ENCODE measurements at regions not wholly inside any gene's neighbourhood (a gene's known extent, or its start where the extent isn't known, plus 50 kb on each side); places are given as distances from the start of the nearest gene placed in this dataset.

DNA sequence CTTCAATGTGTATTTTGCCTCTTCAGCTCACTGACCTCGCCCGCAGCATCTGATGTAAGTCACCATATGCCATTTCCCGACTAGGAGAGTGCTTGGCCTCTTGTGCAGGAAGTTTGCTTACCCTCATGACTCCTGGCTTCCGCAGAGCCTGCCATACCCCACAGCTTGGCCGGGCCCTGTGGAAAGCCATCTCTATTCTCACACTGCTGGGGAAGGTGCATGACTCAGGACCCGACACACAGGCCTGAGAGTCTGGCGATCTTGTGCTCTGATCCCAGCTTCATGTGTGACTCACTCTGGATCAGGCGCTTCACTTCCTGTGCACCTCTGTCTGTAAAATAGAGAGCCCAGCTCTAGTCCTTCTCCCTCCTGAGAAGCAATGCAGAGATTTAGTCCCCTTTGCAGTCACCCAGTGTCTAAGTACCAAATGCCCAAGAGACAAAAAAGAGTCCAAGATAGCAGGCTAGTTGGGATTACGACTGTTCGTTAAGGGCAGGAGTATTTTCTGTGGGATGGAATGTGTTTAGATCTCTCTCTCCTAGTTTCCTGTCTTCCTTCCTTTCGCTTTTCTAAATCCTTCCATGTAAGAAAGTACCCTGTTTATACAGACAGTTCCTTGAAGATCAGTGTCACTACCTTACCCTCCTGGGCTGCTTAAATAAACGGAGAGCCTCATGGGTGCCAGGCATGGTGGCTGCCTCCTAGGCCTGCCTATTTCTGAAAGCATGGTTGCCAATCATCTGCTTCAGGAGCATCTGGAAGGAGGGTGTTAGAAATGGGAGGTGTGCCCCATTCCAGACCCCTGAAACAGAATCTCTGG, 62.8 kb upstream of the KIF26B start:
- TF ChIP-seq, protein P1, sequence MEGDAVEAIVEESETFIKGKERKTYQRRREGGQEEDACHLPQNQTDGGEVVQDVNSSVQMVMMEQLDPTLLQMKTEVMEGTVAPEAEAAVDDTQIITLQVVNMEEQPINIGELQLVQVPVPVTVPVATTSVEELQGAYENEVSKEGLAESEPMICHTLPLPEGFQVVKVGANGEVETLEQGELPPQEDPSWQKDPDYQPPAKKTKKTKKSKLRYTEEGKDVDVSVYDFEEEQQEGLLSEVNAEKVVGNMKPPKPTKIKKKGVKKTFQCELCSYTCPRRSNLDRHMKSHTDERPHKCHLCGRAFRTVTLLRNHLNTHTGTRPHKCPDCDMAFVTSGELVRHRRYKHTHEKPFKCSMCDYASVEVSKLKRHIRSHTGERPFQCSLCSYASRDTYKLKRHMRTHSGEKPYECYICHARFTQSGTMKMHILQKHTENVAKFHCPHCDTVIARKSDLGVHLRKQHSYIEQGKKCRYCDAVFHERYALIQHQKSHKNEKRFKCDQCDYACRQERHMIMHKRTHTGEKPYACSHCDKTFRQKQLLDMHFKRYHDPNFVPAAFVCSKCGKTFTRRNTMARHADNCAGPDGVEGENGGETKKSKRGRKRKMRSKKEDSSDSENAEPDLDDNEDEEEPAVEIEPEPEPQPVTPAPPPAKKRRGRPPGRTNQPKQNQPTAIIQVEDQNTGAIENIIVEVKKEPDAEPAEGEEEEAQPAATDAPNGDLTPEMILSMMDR (conservative IDR thresholded peaks at IDR 0.05 in 1 of 2, IDR thresholded peaks at IDR 0.05 in 1 of 2; ENCODE audit: extremely low read depth in 1 of 2, insufficient read depth in 1 of 2, low read depth in 1 of 2, low read length in 2 of 2): no peak
- TF ChIP-seq EZH2 (IDR thresholded peaks at IDR 0.05; ENCODE audit: borderline replicate concordance, low read length): no peak

All from mammary epithelial cell (primary cell).